ENCODE measurements at regions not wholly inside any gene's neighbourhood (a gene's known extent, or its start where the extent isn't known, plus 50 kb on each side); places are given as distances from the start of the nearest gene placed in this dataset.

DNA sequence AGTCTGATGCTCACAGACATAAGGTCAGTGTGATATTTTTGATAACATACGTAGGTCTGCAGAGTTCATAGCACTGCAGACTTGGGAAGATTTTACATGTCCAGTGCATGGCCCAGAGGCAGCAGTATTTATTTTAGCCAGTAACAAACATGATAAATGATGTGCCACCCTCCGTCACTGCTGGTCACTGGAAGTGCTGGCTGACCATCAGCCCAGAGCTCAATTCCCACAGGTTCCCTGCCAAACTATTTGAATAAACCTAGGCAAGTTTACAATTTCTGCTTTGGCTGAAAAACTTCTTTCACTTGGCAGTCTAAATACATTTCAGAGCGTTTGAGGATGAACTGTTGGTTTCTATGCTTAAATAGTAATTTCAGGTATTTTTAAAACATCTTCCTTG, 135.5 kb upstream of the EDNRB start:
- Histone ChIP-seq H3K9ac (ENCODE audit: low read length) (no peak overlapping the region), H3K4me2 (ENCODE audit: low read depth, low read length) (no peak overlapping the region), H3K27ac (ENCODE audit: low read length) (no peak overlapping the region), H3K4me3 (ENCODE audit: low read length) (no peak overlapping the region), H2AFZ (ENCODE audit: low read length) (no peak overlapping the region), H3F3A (ENCODE audit: insufficient read depth, low read length) (no peaks in the 10 kb centered on the region), H3K79me2 (ENCODE audit: low read length) (no peaks in the 10 kb centered on the region), H3K4me1 (ENCODE audit: low read length) (no peaks in the 10 kb centered on the region), H3K27me3 (replicated peaks; ENCODE audit: insufficient read depth, low read length) (no peaks in the 10 kb centered on the region), H4K20me1 (ENCODE audit: insufficient read depth, low read length) (no peaks in the 10 kb centered on the region), H3K9me2 (replicated peaks; ENCODE audit: insufficient read depth, low read length) (no peaks in the 10 kb centered on the region), H3K36me3 (replicated peaks; ENCODE audit: insufficient read depth, low read length) (no peaks in the 10 kb centered on the region), H3K9me3 (replicated peaks; ENCODE audit: insufficient read depth, low read length) (no peaks in the 10 kb centered on the region)
- no peak for TF ChIP-seq EZH2 (optimal IDR thresholded peaks at IDR 0.05; ENCODE audit: low read depth, low read length)
- no peak for TF ChIP-seq EZH2phosphoT487 (IDR thresholded peaks at IDR 0.05; ENCODE audit: low read length)
- TF ChIP-seq, protein P1, sequence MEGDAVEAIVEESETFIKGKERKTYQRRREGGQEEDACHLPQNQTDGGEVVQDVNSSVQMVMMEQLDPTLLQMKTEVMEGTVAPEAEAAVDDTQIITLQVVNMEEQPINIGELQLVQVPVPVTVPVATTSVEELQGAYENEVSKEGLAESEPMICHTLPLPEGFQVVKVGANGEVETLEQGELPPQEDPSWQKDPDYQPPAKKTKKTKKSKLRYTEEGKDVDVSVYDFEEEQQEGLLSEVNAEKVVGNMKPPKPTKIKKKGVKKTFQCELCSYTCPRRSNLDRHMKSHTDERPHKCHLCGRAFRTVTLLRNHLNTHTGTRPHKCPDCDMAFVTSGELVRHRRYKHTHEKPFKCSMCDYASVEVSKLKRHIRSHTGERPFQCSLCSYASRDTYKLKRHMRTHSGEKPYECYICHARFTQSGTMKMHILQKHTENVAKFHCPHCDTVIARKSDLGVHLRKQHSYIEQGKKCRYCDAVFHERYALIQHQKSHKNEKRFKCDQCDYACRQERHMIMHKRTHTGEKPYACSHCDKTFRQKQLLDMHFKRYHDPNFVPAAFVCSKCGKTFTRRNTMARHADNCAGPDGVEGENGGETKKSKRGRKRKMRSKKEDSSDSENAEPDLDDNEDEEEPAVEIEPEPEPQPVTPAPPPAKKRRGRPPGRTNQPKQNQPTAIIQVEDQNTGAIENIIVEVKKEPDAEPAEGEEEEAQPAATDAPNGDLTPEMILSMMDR (IDR thresholded peaks at IDR 0.05; ENCODE audit: low read length), result no peak
- no peak for DNase-seq

DNA sequence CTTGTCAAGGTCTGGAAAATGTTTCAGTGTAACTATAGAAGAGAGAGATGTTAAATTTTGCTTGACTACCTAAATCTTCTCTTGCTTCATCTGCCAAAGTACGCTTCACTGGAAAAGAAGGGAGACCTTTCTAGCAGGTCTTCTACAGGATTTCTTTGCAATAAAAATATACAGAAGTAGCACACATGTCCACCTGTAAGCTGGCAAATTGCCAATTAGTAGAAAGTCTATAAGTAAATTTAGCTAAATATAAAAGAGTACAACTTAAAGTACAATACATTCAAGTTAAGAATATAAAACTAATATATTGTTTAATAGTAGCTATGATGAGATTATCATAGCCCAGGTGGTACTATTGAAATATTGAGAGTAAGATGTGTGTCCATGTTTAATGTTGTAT, 128.5 kb upstream of the EDNRB start:
- Histone ChIP-seq H3K4me2 (ENCODE audit: low read depth, low read length) (no peak overlapping the region), H2AFZ (ENCODE audit: low read length) (no peak overlapping the region), H4K20me1 (ENCODE audit: insufficient read depth, low read length) (no peaks in the 10 kb centered on the region), H3K9me3 (replicated peaks; ENCODE audit: insufficient read depth, low read length) (no peaks in the 10 kb centered on the region), H3K36me3 (replicated peaks; ENCODE audit: insufficient read depth, low read length) (no peaks in the 10 kb centered on the region), H3F3A (ENCODE audit: insufficient read depth, low read length) (no peaks in the 10 kb centered on the region), H3K79me2 (ENCODE audit: low read length) (no peaks in the 10 kb centered on the region), H3K4me1 (ENCODE audit: low read length) (peaks cover 31% of the 10 kb centered on the region), H3K9me2 (replicated peaks; ENCODE audit: insufficient read depth, low read length) (no peaks in the 10 kb centered on the region), H3K27me3 (replicated peaks; ENCODE audit: insufficient read depth, low read length) (no peaks in the 10 kb centered on the region), H3K4me3 (ENCODE audit: low read length) (no peak overlapping the region), H3K9ac (ENCODE audit: low read length) (no peak overlapping the region), H3K27ac (ENCODE audit: low read length) (no peak overlapping the region; the same call in 1 of the 2 replicates)
- no peak for DNase-seq
- TF ChIP-seq EZH2 (optimal IDR thresholded peaks at IDR 0.05; ENCODE audit: low read depth, low read length) (no peak), EZH2phosphoT487 (IDR thresholded peaks at IDR 0.05; ENCODE audit: low read length) (no peak)
- TF ChIP-seq, protein P1 (IDR thresholded peaks at IDR 0.05; ENCODE audit: low read length), result no peak

DNA sequence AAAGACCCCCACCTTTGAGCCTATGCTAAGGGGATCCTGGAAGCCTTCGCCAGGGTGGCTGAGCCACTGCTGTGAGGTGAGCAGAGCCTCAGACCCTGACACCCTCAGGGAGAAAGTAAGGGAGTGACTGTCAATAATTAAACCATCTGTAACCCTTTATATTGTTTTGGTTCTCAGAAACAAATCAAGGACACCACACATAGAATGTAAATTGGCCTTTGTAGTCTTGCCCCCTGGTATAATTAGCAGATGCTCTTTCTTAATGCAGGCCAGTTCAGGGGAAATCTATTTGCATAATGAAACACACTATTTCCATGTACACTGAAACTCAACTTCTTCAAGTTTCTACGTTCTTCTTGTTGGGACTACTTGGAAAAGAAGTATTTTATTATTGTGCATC, 127.7 kb upstream of the EDNRB start:
- Histone ChIP-seq H3K4me1 (ENCODE audit: low read length) (peaks cover 31% of the 10 kb centered on the region), H3K27ac (ENCODE audit: low read length) (peak overlapping the region; percentile 46; the same call in 1 of the 2 replicates), H3K9me3 (replicated peaks; ENCODE audit: insufficient read depth, low read length) (no peaks in the 10 kb centered on the region), H3K9ac (ENCODE audit: low read length) (no peak overlapping the region), H3K9me2 (replicated peaks; ENCODE audit: insufficient read depth, low read length) (no peaks in the 10 kb centered on the region), H3K79me2 (ENCODE audit: low read length) (no peaks in the 10 kb centered on the region), H3K4me3 (ENCODE audit: low read length) (no peak overlapping the region), H3K27me3 (replicated peaks; ENCODE audit: insufficient read depth, low read length) (no peaks in the 10 kb centered on the region), H3F3A (ENCODE audit: insufficient read depth, low read length) (no peaks in the 10 kb centered on the region), H3K4me2 (ENCODE audit: low read depth, low read length) (peak overlapping the region; percentile 4; the same call in 1 of the 2 replicates), H3K36me3 (replicated peaks; ENCODE audit: insufficient read depth, low read length) (no peaks in the 10 kb centered on the region), H4K20me1 (ENCODE audit: insufficient read depth, low read length) (no peaks in the 10 kb centered on the region), H2AFZ (ENCODE audit: low read length) (0 out of 2 replicates have a peak overlapping the region, but pooled peaks have one; percentile 16)
- peak; percentile 53 for DNase-seq
- TF ChIP-seq, protein P1 (IDR thresholded peaks at IDR 0.05; ENCODE audit: low read length), result no peak
- TF ChIP-seq EZH2phosphoT487 (IDR thresholded peaks at IDR 0.05; ENCODE audit: low read length) (no peak), EZH2 (optimal IDR thresholded peaks at IDR 0.05; ENCODE audit: low read depth, low read length) (no peak)

Measured in MM.1S (cell line).